GM23338 (cell line): ENCODE measurements at regions not wholly inside any gene's neighbourhood (a gene's known extent, or its start where the extent isn't known, plus 50 kb on each side); places are given as distances from the start of the nearest gene placed in this dataset.

Experiments
- CREB1 ChIP-seq: fragments of 250-450 bp; sonication (Bioruptor Pico); IDR thresholded peaks from 2 replicates; pipeline ENCODE4 v1.5.0; 2020; ENCODE audit warnings: low read depth, mild to moderate bottlenecking, moderate library complexity
- CTCF ChIP-seq, 2 experiments: fragments of 200-600 bp in 1 of 2; sonication (generic) in 1 of 2; conservative IDR thresholded peaks; 2 replicates each; pipeline versions ENCODE4 v1.5.1 to v1.6.1; 2016 to 2017; ENCODE audit warnings: antibody characterized with exemption in 2 of 2, low read depth in 2 of 2, mild to moderate bottlenecking in 2 of 2, moderate library complexity in 1 of 2
- EZH2 ChIP-seq: fragments of 200-600 bp; sonication (generic); IDR thresholded peaks from one replicate; pipeline ENCODE4 v1.8.0; 2017; ENCODE audit warnings: antibody characterized with exemption, mild to moderate bottlenecking, low read depth; ENCODE audit not compliant: unreplicated experiment
- EZH2phosphoT487 ChIP-seq: fragments of 200-600 bp; sonication (generic); IDR thresholded peaks from one replicate; pipeline ENCODE4 v1.8.1; 2018; ENCODE audit warnings: antibody characterized with exemption; ENCODE audit not compliant: unreplicated experiment
- POLR2AphosphoS5 ChIP-seq: IDR thresholded peaks from 2 replicates; pipeline ENCODE4 v1.6.1; 2016; ENCODE audit warnings: antibody characterized with exemption, low read depth
- ZNF331 ChIP-seq: fragments of 250-450 bp; sonication (Bioruptor Pico); IDR thresholded peaks from 2 replicates; pipeline ENCODE4 v1.5.0; 2020; ENCODE audit warnings: low read depth, mild to moderate bottlenecking, moderate library complexity

- TF ChIP-seq CTCF (conservative IDR thresholded peaks at IDR 0.05; ENCODE audit: low read depth in 2 of 2) (no peak), EZH2phosphoT487 (no peak), EZH2 (no peak), CREB1 (no peak), POLR2AphosphoS5 (no peak), ZNF331 (CRISPR knock-in tag) (no peak)
These were observed 599.0 kb upstream of the ADGRL2 start for GRCh38 chr1:81201779-81202178.
